ENCODE measurements at regions not wholly inside any gene's neighbourhood (a gene's known extent, or its start where the extent isn't known, plus 50 kb on each side); places are given as distances from the start of the nearest gene placed in this dataset.

DNA sequence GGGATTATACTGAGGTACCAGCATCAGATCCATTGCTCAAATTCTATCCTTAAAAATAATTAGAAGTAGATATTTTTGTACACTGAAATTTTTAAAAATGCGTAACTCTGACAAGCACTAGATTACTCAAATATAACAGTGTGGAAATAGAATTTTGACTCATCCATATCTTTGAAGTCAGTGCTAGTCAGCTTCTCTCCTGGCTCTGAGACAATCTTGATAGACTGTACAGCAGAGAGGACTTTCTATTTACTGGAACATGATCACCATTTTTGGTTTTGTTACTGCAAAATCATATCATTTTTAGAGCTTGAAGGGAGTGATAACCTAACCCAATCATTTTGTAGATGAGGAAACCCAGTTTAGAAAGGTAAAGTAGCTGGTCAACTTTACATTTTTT, 195.0 kb downstream of the MTERF1 start:
- TF ChIP-seq, protein P1, sequence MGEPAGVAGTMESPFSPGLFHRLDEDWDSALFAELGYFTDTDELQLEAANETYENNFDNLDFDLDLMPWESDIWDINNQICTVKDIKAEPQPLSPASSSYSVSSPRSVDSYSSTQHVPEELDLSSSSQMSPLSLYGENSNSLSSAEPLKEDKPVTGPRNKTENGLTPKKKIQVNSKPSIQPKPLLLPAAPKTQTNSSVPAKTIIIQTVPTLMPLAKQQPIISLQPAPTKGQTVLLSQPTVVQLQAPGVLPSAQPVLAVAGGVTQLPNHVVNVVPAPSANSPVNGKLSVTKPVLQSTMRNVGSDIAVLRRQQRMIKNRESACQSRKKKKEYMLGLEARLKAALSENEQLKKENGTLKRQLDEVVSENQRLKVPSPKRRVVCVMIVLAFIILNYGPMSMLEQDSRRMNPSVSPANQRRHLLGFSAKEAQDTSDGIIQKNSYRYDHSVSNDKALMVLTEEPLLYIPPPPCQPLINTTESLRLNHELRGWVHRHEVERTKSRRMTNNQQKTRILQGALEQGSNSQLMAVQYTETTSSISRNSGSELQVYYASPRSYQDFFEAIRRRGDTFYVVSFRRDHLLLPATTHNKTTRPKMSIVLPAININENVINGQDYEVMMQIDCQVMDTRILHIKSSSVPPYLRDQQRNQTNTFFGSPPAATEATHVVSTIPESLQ (CRISPR knock-in tag; IDR thresholded peaks at IDR 0.05): no peak
- TF ChIP-seq, protein P2, sequence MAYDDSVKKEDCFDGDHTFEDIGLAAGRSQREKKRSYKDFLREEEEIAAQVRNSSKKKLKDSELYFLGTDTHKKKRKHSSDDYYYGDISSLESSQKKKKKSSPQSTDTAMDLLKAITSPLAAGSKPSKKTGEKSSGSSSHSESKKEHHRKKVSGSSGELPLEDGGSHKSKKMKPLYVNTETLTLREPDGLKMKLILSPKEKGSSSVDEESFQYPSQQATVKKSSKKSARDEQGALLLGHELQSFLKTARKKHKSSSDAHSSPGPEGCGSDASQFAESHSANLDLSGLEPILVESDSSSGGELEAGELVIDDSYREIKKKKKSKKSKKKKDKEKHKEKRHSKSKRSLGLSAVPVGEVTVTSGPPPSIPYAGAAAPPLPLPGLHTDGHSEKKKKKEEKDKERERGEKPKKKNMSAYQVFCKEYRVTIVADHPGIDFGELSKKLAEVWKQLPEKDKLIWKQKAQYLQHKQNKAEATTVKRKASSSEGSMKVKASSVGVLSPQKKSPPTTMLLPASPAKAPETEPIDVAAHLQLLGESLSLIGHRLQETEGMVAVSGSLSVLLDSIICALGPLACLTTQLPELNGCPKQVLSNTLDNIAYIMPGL (CRISPR knock-in tag; IDR thresholded peaks at IDR 0.05): no peak
- TF ChIP-seq, protein P3, sequence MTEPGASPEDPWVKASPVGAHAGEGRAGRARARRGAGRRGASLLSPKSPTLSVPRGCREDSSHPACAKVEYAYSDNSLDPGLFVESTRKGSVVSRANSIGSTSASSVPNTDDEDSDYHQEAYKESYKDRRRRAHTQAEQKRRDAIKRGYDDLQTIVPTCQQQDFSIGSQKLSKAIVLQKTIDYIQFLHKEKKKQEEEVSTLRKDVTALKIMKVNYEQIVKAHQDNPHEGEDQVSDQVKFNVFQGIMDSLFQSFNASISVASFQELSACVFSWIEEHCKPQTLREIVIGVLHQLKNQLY (CRISPR knock-in tag; conservative IDR thresholded peaks at IDR 0.05): no peak
- no peak for TF ChIP-seq RAD21 (CRISPR knock-in tag; conservative IDR thresholded peaks at IDR 0.05 in 1 of 2, IDR thresholded peaks at IDR 0.05 in 1 of 2)
- no peak for TF ChIP-seq ZNF589 (CRISPR knock-in tag; IDR thresholded peaks at IDR 0.05; ENCODE audit: low read depth)
